ENCODE measurements at regions not wholly inside any gene's neighbourhood (a gene's known extent, or its start where the extent isn't known, plus 50 kb on each side); places are given as distances from the start of the nearest gene placed in this dataset.
"Not testable (repeated sequence)": the region's sequence is repeated elsewhere in the genome, so short reads cannot be mapped to it uniquely, and the experiment has no call there.

- no peak for DNase-seq
Observed at GRCh38 chr7:24059775-24060174, 224.2 kb upstream of the NPY start.

- DNase-seq = no peak
Observed at GRCh38 chr7:24063721-24064120, 220.3 kb upstream of the NPY start.

- no peak for DNase-seq
Observed at GRCh38 chr7:24069751-24070150, 214.2 kb upstream of the NPY start.

- DNase-seq = no peak
Observed at GRCh38 chr7:24073651-24074420, 210.2 kb upstream of the NPY start.

- DNase-seq = no peak
Observed at GRCh38 chr7:24075426-24075810, 208.6 kb upstream of the NPY start.

GRCh38 chr7:24082826-24083225 is 201.2 kb upstream of the NPY start:
- DNase-seq = no peak

GRCh38 chr7:24102988-24103387 is 181.0 kb upstream of the NPY start:
- DNase-seq = no peak

- no peak for DNase-seq
Observed at GRCh38 chr7:24108906-24109376, 175.0 kb upstream of the NPY start.

GRCh38 chr7:24110056-24110455 is 173.9 kb upstream of the NPY start:
- no peak for DNase-seq

- DNase-seq = no peak
Observed at GRCh38 chr7:24113506-24113905, 170.5 kb upstream of the NPY start.

GRCh38 chr7:24115661-24116060 is 168.3 kb upstream of the NPY start:
- no peak for DNase-seq

GRCh38 chr7:24117903-24118499 is 166.0 kb upstream of the NPY start:
- DNase-seq = not testable (repeated sequence)

- DNase-seq = no peak
Observed at GRCh38 chr7:24119852-24120251, 164.1 kb upstream of the NPY start.

GRCh38 chr7:24123076-24123475 is 160.9 kb upstream of the NPY start:
- no peak for DNase-seq

- no peak for DNase-seq
Observed at GRCh38 chr7:24125765-24126164, 158.2 kb upstream of the NPY start.

GRCh38 chr7:24127930-24128329 is 156.1 kb upstream of the NPY start:
- DNase-seq = no peak

- no peak for DNase-seq
Observed at GRCh38 chr7:24129597-24129996, 154.4 kb upstream of the NPY start.

GRCh38 chr7:24130631-24131030 is 153.4 kb upstream of the NPY start:
- no peak for DNase-seq

- no peak for DNase-seq
Observed at GRCh38 chr7:24133691-24134090, 150.3 kb upstream of the NPY start.

- DNase-seq = no peak
Observed at GRCh38 chr7:24134535-24134934, 149.5 kb upstream of the NPY start.

- no peak for DNase-seq
Observed at GRCh38 chr7:24135003-24135817, 148.8 kb upstream of the NPY start.

GRCh38 chr7:24137338-24137737 is 146.7 kb upstream of the NPY start:
- DNase-seq = no peak

- DNase-seq = no peak
Observed at GRCh38 chr7:24138343-24138742, 145.6 kb upstream of the NPY start.

GRCh38 chr7:24140001-24140400 is 144.0 kb upstream of the NPY start:
- no peak for DNase-seq
